ENCODE measurements at regions not wholly inside any gene's neighbourhood (a gene's known extent, or its start where the extent isn't known, plus 50 kb on each side); places are given as distances from the start of the nearest gene placed in this dataset.

GRCh38 chr10:125562737-125563136 is 120.2 kb downstream of the TEX36 start:
- no peaks in the 10 kb centered on the region for H3K4me1 ChIP-seq
- no peaks in the 10 kb centered on the region for H3K36me3 ChIP-seq
- no peak for TF ChIP-seq POLR2A (IDR thresholded peaks at IDR 0.05)
- TF ChIP-seq, protein P1, sequence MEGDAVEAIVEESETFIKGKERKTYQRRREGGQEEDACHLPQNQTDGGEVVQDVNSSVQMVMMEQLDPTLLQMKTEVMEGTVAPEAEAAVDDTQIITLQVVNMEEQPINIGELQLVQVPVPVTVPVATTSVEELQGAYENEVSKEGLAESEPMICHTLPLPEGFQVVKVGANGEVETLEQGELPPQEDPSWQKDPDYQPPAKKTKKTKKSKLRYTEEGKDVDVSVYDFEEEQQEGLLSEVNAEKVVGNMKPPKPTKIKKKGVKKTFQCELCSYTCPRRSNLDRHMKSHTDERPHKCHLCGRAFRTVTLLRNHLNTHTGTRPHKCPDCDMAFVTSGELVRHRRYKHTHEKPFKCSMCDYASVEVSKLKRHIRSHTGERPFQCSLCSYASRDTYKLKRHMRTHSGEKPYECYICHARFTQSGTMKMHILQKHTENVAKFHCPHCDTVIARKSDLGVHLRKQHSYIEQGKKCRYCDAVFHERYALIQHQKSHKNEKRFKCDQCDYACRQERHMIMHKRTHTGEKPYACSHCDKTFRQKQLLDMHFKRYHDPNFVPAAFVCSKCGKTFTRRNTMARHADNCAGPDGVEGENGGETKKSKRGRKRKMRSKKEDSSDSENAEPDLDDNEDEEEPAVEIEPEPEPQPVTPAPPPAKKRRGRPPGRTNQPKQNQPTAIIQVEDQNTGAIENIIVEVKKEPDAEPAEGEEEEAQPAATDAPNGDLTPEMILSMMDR (IDR thresholded peaks at IDR 0.05) = no peak
- intact Hi-C loops (cut with DNase I) = no loop called here
- H3K4me3 ChIP-seq = no peak overlapping the region
- WGBS (ENCODE audit: insufficient coverage, low coverage, low lambda C conversion rate, missing lambda C conversion rate) = 60% methylated on average over 1 of the region's 4 CpGs
- ATAC-seq (no peak), DNase-seq (no peak)
- H3K9me3 ChIP-seq = no peaks in the 10 kb centered on the region
- H3K27ac ChIP-seq = no peak overlapping the region
- no peaks in the 10 kb centered on the region for H3K27me3 ChIP-seq

DNA sequence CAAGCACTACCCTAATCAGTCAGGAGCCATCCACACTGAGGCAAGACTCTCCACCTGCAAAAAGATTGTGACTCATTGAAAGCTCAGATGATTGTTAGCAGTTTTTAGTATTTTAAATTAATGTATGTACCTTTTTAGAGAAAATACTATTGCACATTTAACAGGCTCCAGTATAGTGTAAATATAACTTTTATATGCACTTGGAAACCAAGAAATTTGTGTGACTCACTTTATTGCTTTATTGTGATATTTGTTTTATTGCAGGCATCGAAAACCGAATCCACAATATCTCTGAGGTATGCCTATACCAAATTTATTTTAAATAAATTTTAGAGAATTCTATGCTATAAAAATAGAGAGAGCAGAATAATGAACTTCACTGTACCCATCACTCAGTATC is 122.0 kb downstream of the TEX36 start:
- H3K4me1 ChIP-seq = no peaks in the 10 kb centered on the region
- no peak overlapping the region for H3K4me3 ChIP-seq
- ATAC-seq (no peak), DNase-seq (no peak)
- H3K36me3 ChIP-seq = no peaks in the 10 kb centered on the region
- H3K27me3 ChIP-seq = no peaks in the 10 kb centered on the region
- H3K27ac ChIP-seq = no peak overlapping the region
- H3K9me3 ChIP-seq = no peaks in the 10 kb centered on the region
- intact Hi-C loops (cut with DNase I) = no loop called here
- TF ChIP-seq POLR2A (IDR thresholded peaks at IDR 0.05) = no peak
- TF ChIP-seq, protein P1 (IDR thresholded peaks at IDR 0.05) = no peak
- 73% methylated on average over 2 of the region's 2 CpGs for WGBS (ENCODE audit: insufficient coverage, low coverage, low lambda C conversion rate, missing lambda C conversion rate)

- no peak for ATAC-seq
These were observed 123.8 kb downstream of the TEX36 start for GRCh38 chr10:125559210-125559609.

GRCh38 chr10:125557801-125558505 is 125.0 kb downstream of the TEX36 start:
- intact Hi-C loops (cut with DNase I) = no loop called here
- Histone ChIP-seq H3K27ac (no peak overlapping the region), H3K4me3 (no peak overlapping the region), H3K27me3 (no peaks in the 10 kb centered on the region), H3K36me3 (no peaks in the 10 kb centered on the region), H3K4me1 (no peaks in the 10 kb centered on the region), H3K9me3 (no peaks in the 10 kb centered on the region)
- DNase-seq (no peak), ATAC-seq (no peak)
- 72% methylated on average over 6 of the region's 7 CpGs for WGBS (ENCODE audit: insufficient coverage, low coverage, low lambda C conversion rate, missing lambda C conversion rate)
- TF ChIP-seq POLR2A (IDR thresholded peaks at IDR 0.05) = no peak

More at GRCh38 chr10:125559210-125559609, 123.8 kb downstream of the TEX36 start:
- Histone ChIP-seq H3K4me3 (no peak overlapping the region), H3K36me3 (no peaks in the 10 kb centered on the region), H3K27me3 (no peaks in the 10 kb centered on the region), H3K9me3 (no peaks in the 10 kb centered on the region), H3K4me1 (no peaks in the 10 kb centered on the region), H3K27ac (no peak overlapping the region)
- no peak for DNase-seq
- WGBS (ENCODE audit: insufficient coverage, low coverage, low lambda C conversion rate, missing lambda C conversion rate) = 30% methylated on average over 2 of the region's 2 CpGs
- no peak for TF ChIP-seq POLR2A (IDR thresholded peaks at IDR 0.05)
- TF ChIP-seq, protein P1 (IDR thresholded peaks at IDR 0.05) = no peak
- intact Hi-C loops (cut with DNase I) = no loop called here

GRCh38 chr10:125557311-125557710 is 125.7 kb downstream of the TEX36 start:
- H3K27me3 ChIP-seq = no peaks in the 10 kb centered on the region
- no peak overlapping the region for H3K27ac ChIP-seq
- WGBS (ENCODE audit: insufficient coverage, low coverage, low lambda C conversion rate, missing lambda C conversion rate) = 52% methylated on average over 4 of the region's 4 CpGs
- DNase-seq (no peak), ATAC-seq (no peak)
- no peak overlapping the region for H3K4me3 ChIP-seq
- no peak for TF ChIP-seq POLR2A (IDR thresholded peaks at IDR 0.05)
- TF ChIP-seq, protein P1 (IDR thresholded peaks at IDR 0.05) = no peak
- intact Hi-C loops (cut with DNase I) = no loop called here
- H3K9me3 ChIP-seq = no peaks in the 10 kb centered on the region
- no peaks in the 10 kb centered on the region for H3K4me1 ChIP-seq
- H3K36me3 ChIP-seq = no peaks in the 10 kb centered on the region

Measured in right lobe of liver (tissue), 6 donors.